ENCODE measurements at regions not wholly inside any gene's neighbourhood (a gene's known extent, or its start where the extent isn't known, plus 50 kb on each side); places are given as distances from the start of the nearest gene placed in this dataset.

DNA sequence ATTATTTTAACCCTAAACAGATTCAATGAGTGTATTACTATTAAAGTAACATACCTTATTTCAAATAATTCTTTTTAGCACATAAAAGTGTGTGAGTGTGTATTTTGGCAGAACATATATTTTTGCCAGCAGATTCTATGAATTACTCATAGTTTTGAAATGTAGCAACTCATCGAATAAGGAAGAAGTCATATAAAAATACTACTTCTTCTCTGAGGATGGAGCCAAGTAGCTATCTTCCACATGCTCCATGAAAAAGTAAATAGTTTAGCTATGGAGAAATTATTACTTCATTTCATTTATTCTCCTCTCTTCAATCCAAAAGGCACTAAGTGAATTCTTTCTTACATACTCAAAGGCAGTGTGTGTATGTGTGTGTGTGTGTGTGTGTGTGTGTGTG, 1090.4 kb upstream of the CDH6 start:
- H3K56ac ChIP-seq (replicated peaks; ENCODE audit: insufficient read length, low read depth, low read length), result no peak overlapping the region
- no peak overlapping the region for H3K4ac ChIP-seq (replicated peaks; ENCODE audit: insufficient read length, low read depth, low read length)
- H3K27me3 ChIP-seq (replicated peaks in 1 of 4; ENCODE audit: control insufficient read depth in 3 of 4, extremely low read depth in 1 of 4, insufficient read depth in 3 of 4, low read length in 3 of 4), result no peaks in the 10 kb centered on the region
- H4K8ac ChIP-seq (ENCODE audit: extremely low read depth, insufficient read depth, low read length), result no peak overlapping the region
- no peaks in the 10 kb centered on the region for H3K79me2 ChIP-seq (ENCODE audit: control insufficient read depth in 1 of 2, insufficient read depth in 2 of 2, low read length in 2 of 2)
- H4K91ac ChIP-seq (replicated peaks; ENCODE audit: insufficient read length, low read length), result no peak overlapping the region
- WGBS, 2 experiments (ENCODE audit: extremely low coverage in 1 of 2, insufficient coverage in 1 of 2, insufficient read length in 1 of 2, insufficient replicate concordance in 2 of 2, low coverage in 1 of 2, low lambda C conversion rate in 2 of 2, missing lambda C conversion rate in 1 of 2), result 94% methylated on average over 1 of the region's 1 CpG; no CpG with 5 or more reads in 1 of the 2 experiments
- no peak overlapping the region for H2AK5ac ChIP-seq (ENCODE audit: low read depth, low read length)
- H3K9ac ChIP-seq (replicated peaks in 1 of 4; ENCODE audit: extremely low read depth in 1 of 4, low read depth in 3 of 4, low read length in 3 of 4), result no peak overlapping the region
- no peaks in the 10 kb centered on the region for H3K23me2 ChIP-seq (ENCODE audit: low read depth, low read length)
- DNase-seq (ENCODE audit: low read depth in 1 of 2, low spot score in 2 of 2), result no peak
- FAIRE-seq, result no peak
- H3K4me2 ChIP-seq (ENCODE audit: insufficient read depth in 1 of 2, low read depth in 2 of 2, low read length in 2 of 2), result no peak overlapping the region
- no peak overlapping the region for H3K18ac ChIP-seq (ENCODE audit: extremely low read depth, low read length)
- H3K14ac ChIP-seq (ENCODE audit: insufficient read length), result no peak overlapping the region
- no peak overlapping the region for H4K5ac ChIP-seq (ENCODE audit: insufficient read length, low read depth, low read length)
- CTCF ChIA-PET (ENCODE audit: partially characterized antibody), result no interaction called here
- H3K36me3 ChIP-seq (ENCODE audit: control insufficient read depth in 2 of 4, insufficient read depth in 4 of 4, low read length in 3 of 4), result no peaks in the 10 kb centered on the region
- H2BK5ac ChIP-seq (ENCODE audit: low read depth, low read length), result no peak overlapping the region
- no peak overlapping the region for H2BK120ac ChIP-seq (replicated peaks; ENCODE audit: low read depth, low read length)
- H3K4me3 ChIP-seq (ENCODE audit: extremely low read depth in 1 of 4, insufficient read depth in 2 of 4, low read depth in 3 of 4, low read length in 4 of 4), result no peak overlapping the region
- TF ChIP-seq SP2 (IDR thresholded peaks at IDR 0.05; ENCODE audit: low read length) (no peak), TEAD4 (IDR thresholded peaks at IDR 0.05; ENCODE audit: low read depth, low read length) (no peak), RFX5 (IDR thresholded peaks at IDR 0.05; ENCODE audit: borderline replicate concordance, low read depth, low read length) (no peak), CBX8 (IDR thresholded peaks at IDR 0.05; ENCODE audit: borderline replicate concordance, low read depth, low read length) (no peak), RXRA (IDR thresholded peaks at IDR 0.05; ENCODE audit: insufficient read depth, low read depth, low read length) (no peak), SP4 (IDR thresholded peaks at IDR 0.05; ENCODE audit: low read length) (no peak), JUN (IDR thresholded peaks at IDR 0.05; ENCODE audit: low read depth, low read length) (no peak)
- no peak overlapping the region for H2BK12ac ChIP-seq (ENCODE audit: low read depth, low read length)
- H3K4me1 ChIP-seq (replicated peaks in 1 of 4; ENCODE audit: control insufficient read depth in 3 of 4, insufficient read depth in 4 of 4, low read length in 3 of 4), result peaks cover 1 to 6% (median 4%) of the 10 kb centered on the region in 4 experiments; a peak in 3 of 7 replicates
- no peak overlapping the region for H2BK15ac ChIP-seq (ENCODE audit: low read length)
- H3K9me3 ChIP-seq (ENCODE audit: insufficient read depth in 2 of 2, low read depth in 1 of 2, low read length in 1 of 2), result no peaks in the 10 kb centered on the region
- no peak overlapping the region for H2AFZ ChIP-seq (ENCODE audit: low read length)
- no peak overlapping the region for H2BK20ac ChIP-seq (ENCODE audit: low read length)
- no peaks in the 10 kb centered on the region for H3K79me1 ChIP-seq (ENCODE audit: low read depth, low read length)
- POLR2A ChIA-PET (ENCODE audit: partially characterized antibody), result no interaction called here
- H3K27ac ChIP-seq (ENCODE audit: low read depth, low read length), result no peak overlapping the region
- H3K23ac ChIP-seq (ENCODE audit: insufficient read length), result no peak overlapping the region
- H4K20me1 ChIP-seq (replicated peaks in 1 of 2; ENCODE audit: control insufficient read depth in 1 of 2, insufficient read depth in 2 of 2, low read length in 2 of 2), result no peaks in the 10 kb centered on the region

All from H1 (cell line).